COLO668 (cell line): ENCODE measurements at regions not wholly inside any gene's neighbourhood (a gene's known extent, or its start where the extent isn't known, plus 50 kb on each side); places are given as distances from the start of the nearest gene placed in this dataset.
"Not testable (repeated sequence)": the region's sequence is repeated elsewhere in the genome, so short reads cannot be mapped to it uniquely, and the experiment has no call there.

Experiments used
- DNase-seq: peaks from one replicate; lab custom pipeline; 2025; ENCODE audit not compliant: unreplicated experiment; lab: John Stamatoyannopoulos, UW

- DNase-seq: no peak
Measured at GRCh38 chr7:50920031-50920635, 137.4 kb upstream of the GRB10 start.

DNA sequence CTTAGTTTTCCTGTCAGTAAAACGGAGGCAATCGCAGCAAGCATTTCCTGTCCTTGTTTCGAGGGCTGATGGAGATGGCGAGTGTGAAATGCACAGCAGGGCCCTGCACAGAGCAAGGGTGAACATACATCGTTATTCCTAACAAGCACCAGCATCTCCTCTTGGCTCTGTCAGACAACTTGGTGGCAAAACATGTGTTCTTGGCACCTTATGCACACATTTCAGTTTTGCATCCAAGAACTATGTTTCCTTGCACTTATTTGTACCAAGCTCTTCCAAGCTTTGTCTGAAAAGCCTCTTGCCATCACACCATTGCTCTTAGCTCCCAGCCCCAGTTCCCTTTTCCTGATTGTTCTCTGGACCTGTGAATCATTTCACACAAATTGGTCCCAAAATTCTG is 132.9 kb upstream of the GRB10 start:
- no peak for DNase-seq

DNA sequence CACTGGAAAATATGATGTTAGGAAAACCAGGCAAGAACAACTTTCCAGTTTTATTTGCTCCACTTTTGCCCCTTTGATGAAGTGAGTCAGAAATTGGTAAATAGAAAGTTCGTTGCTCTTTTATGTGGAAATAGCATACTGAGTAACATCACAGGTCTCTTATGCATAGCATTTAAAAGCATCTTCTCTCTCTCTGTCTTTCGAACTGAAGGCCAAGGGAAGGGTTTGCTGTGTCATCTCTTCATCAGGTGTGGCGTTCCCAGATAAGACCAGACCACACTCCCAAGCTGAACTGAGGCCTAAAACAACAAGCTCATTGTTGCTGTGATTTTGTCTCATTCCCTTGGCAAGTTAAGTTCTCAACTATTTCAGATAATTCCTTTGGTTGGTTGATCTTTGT is 131.8 kb upstream of the GRB10 start:
- DNase-seq: no peak

- DNase-seq: no peak
Measured at GRCh38 chr7:50908628-50909290, 126.1 kb upstream of the GRB10 start.

GRCh38 chr7:50898604-50899477 is 116.1 kb upstream of the GRB10 start:
- DNase-seq: not testable (repeated sequence)

DNA sequence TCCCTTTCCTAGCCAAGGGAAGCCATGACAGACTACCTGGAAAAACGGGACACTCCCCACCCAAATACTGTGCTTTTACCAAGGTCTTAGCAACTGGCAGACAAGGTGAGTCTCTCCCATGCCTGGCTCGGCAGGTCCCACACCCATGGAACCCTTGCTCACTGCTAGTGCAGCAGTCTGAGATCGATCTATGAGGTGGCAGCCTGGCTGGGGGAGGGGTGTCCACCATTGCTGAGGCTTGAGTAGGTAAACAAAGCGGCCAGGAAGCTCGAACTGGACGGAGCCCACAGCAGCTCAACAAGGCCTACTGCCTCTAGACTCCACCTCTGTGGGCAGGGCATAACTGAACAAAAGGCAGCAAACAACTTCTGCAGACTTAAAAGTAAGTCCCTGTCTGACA is 104.4 kb upstream of the GRB10 start:
- DNase-seq: not testable (repeated sequence)

- DNase-seq: no peak
Measured at GRCh38 chr7:50872437-50872836, 89.7 kb upstream of the GRB10 start.

GRCh38 chr7:50869108-50869725 is 86.5 kb upstream of the GRB10 start:
- no peak for DNase-seq

GRCh38 chr7:50868426-50869100 is 85.9 kb upstream of the GRB10 start:
- no peak for DNase-seq

GRCh38 chr7:50867034-50867356 is 84.3 kb upstream of the GRB10 start:
- no peak for DNase-seq

- no peak for DNase-seq
Measured at GRCh38 chr7:50866343-50867033, 83.8 kb upstream of the GRB10 start.

GRCh38 chr7:50865450-50865849 is 82.8 kb upstream of the GRB10 start:
- DNase-seq: no peak

- DNase-seq: no peak
Measured at GRCh38 chr7:50864694-50865093, 82.0 kb upstream of the GRB10 start.

DNA sequence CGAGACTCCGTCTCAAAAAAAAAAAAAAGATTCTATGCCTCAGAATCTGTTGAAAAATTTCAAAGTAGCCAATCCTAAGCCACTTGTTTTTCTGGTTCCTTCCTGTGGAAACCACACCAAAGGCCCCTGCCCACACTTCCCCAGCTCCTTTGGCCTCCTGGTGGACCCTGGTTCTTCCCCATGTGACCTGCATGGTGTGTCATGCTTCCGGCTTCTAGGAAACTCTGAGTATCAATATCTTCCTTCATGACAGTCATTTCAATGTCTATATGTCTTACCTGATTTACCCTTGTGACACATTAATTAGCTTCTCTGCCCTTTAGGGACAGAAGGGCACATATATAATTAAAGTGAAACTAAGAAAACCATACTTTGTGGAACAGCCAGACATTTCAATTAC is 80.4 kb upstream of the GRB10 start:
- DNase-seq: no peak

GRCh38 chr7:50862302-50862701 is 79.6 kb upstream of the GRB10 start:
- DNase-seq: no peak

DNA sequence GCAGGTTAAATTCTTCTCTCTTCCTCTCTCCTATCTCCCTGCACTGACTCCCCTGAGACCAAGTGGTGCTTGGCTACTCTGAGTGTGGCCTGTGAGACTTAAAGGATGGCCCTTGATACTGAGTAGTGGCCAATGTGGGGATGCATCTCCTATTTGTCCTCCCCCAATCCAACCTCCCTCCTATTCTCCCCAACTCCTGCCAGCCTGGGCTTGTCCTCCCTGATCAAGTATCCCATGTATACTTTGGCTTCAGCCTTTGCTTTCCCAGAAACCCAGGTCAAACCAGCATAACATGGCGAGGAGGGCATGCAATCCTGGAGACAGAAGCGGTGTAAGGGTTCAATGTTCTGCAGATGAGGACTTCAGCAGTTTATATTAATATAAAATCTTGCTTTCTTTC is 77.9 kb upstream of the GRB10 start:
- no peak for DNase-seq

- DNase-seq: no peak
Measured at GRCh38 chr7:50860174-50860573, 77.5 kb upstream of the GRB10 start.

GRCh38 chr7:50858528-50859245 is 76.0 kb upstream of the GRB10 start:
- no peak for DNase-seq

DNA sequence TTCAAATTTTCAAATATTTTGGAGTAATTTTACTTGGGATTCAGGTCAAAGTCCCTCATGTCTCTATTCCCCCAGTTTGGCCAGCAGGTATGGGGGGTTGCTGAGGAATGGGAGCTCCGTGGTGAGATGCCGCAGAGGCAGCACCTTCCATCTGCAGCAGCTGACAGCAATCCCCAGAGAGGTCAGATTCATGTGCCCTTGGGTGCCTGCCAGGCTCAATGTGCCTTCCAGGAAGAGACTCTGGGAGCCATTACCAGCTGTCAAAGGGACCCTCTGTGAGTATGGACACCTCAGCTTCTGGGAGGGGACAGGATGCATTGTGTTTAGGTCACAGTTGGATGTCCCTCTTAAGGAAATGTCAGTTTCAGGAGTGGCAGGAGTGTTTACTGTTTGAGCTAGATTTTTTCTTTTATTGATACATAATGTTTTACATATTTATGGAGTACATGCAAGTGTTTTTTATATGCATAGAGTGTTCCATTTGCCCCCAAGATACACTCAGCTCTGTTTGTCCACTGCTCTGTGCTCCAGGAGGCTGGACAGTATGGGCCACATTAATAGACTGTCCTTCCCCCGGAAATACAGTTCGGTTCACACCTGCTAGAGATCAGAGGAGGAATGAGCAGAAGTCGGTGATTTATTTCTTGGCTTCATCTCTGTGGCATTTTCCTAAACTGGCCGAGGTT is 75.3 kb upstream of the GRB10 start:
- peak; percentile 59 for DNase-seq
